ENCODE measurements at regions not wholly inside any gene's neighbourhood (a gene's known extent, or its start where the extent isn't known, plus 50 kb on each side); places are given as distances from the start of the nearest gene placed in this dataset.

- Mint-ChIP-seq H3K4me1 (ENCODE audit: low read depth) (no peaks in the 10 kb centered on the region), H3K4me3 (no peak overlapping the region), H3K27me3 (ENCODE audit: low read depth) (peaks cover 8% of the 10 kb centered on the region), H3K36me3 (ENCODE audit: insufficient read depth) (no peaks in the 10 kb centered on the region), H3K9me3 (no peaks in the 10 kb centered on the region)
- DNase-seq (no peak), ATAC-seq (no peak)
Observed at GRCh38 chr15:29410338-29410737, 140.7 kb upstream of the NSMCE3 start.

- no peaks in the 10 kb centered on the region for H3K4me1 Mint-ChIP-seq (ENCODE audit: low read depth)
- H3K36me3 Mint-ChIP-seq (ENCODE audit: insufficient read depth) = no peaks in the 10 kb centered on the region
- DNase-seq = no peak
- no peak overlapping the region for H3K4me3 Mint-ChIP-seq
- no peak for ATAC-seq
- H3K27me3 Mint-ChIP-seq (ENCODE audit: low read depth) = peaks cover 9% of the 10 kb centered on the region
- H3K9me3 Mint-ChIP-seq = no peaks in the 10 kb centered on the region
Observed at GRCh38 chr15:29409890-29410289, 140.3 kb upstream of the NSMCE3 start.

GRCh38 chr15:29405564-29405963, 135.9 kb upstream of the NSMCE3 start:
- peaks cover 13% of the 10 kb centered on the region for H3K27me3 Mint-ChIP-seq (ENCODE audit: low read depth)
- no peaks in the 10 kb centered on the region for H3K9me3 Mint-ChIP-seq
- no peak overlapping the region for H3K4me3 Mint-ChIP-seq
- DNase-seq (no peak), ATAC-seq (no peak)
- no peaks in the 10 kb centered on the region for H3K4me1 Mint-ChIP-seq (ENCODE audit: low read depth)
- H3K36me3 Mint-ChIP-seq (ENCODE audit: insufficient read depth) = no peaks in the 10 kb centered on the region

GRCh38 chr15:29403772-29404171, 134.2 kb upstream of the NSMCE3 start:
- peaks cover 13% of the 10 kb centered on the region for H3K27me3 Mint-ChIP-seq (ENCODE audit: low read depth)
- DNase-seq (no peak), ATAC-seq (no peak)
- H3K9me3 Mint-ChIP-seq = no peaks in the 10 kb centered on the region
- no peak overlapping the region for H3K4me3 Mint-ChIP-seq
- H3K36me3 Mint-ChIP-seq (ENCODE audit: insufficient read depth) = no peaks in the 10 kb centered on the region
- H3K4me1 Mint-ChIP-seq (ENCODE audit: low read depth) = no peaks in the 10 kb centered on the region

- DNase-seq (no peak), ATAC-seq (no peak)
- Mint-ChIP-seq H3K4me3 (no peak overlapping the region), H3K36me3 (ENCODE audit: insufficient read depth) (no peaks in the 10 kb centered on the region), H3K9me3 (no peaks in the 10 kb centered on the region), H3K27me3 (ENCODE audit: low read depth) (peaks cover 18% of the 10 kb centered on the region), H3K4me1 (ENCODE audit: low read depth) (no peaks in the 10 kb centered on the region)
Observed at GRCh38 chr15:29401644-29402043, 132.0 kb upstream of the NSMCE3 start.

- ATAC-seq (no peak), DNase-seq (no peak)
- H3K36me3 Mint-ChIP-seq (ENCODE audit: insufficient read depth) = no peaks in the 10 kb centered on the region
- H3K27me3 Mint-ChIP-seq (ENCODE audit: low read depth) = peaks cover 23% of the 10 kb centered on the region
- no peaks in the 10 kb centered on the region for H3K4me1 Mint-ChIP-seq (ENCODE audit: low read depth)
- no peak overlapping the region for H3K4me3 Mint-ChIP-seq
- no peaks in the 10 kb centered on the region for H3K9me3 Mint-ChIP-seq
Observed at GRCh38 chr15:29400701-29401100, 131.1 kb upstream of the NSMCE3 start.

- ATAC-seq (no peak), DNase-seq (no peak)
- peaks cover 18% of the 10 kb centered on the region for H3K27me3 Mint-ChIP-seq (ENCODE audit: low read depth)
- H3K9me3 Mint-ChIP-seq = no peaks in the 10 kb centered on the region
- H3K4me3 Mint-ChIP-seq = no peak overlapping the region
- no peaks in the 10 kb centered on the region for H3K36me3 Mint-ChIP-seq (ENCODE audit: insufficient read depth)
- H3K4me1 Mint-ChIP-seq (ENCODE audit: low read depth) = no peaks in the 10 kb centered on the region
Observed at GRCh38 chr15:29398907-29399306, 129.3 kb upstream of the NSMCE3 start.

- no peak for DNase-seq
- H3K9me3 Mint-ChIP-seq = peaks cover 5% of the 10 kb centered on the region
- ATAC-seq = no peak
- no peaks in the 10 kb centered on the region for H3K36me3 Mint-ChIP-seq (ENCODE audit: insufficient read depth)
- H3K4me3 Mint-ChIP-seq = no peak overlapping the region
- H3K27me3 Mint-ChIP-seq (ENCODE audit: low read depth) = peaks cover 10% of the 10 kb centered on the region
- H3K4me1 Mint-ChIP-seq (ENCODE audit: low read depth) = no peaks in the 10 kb centered on the region
Observed at GRCh38 chr15:29396176-29396811, 126.7 kb upstream of the NSMCE3 start.

GRCh38 chr15:29393443-29393842, 123.8 kb upstream of the NSMCE3 start:
- Mint-ChIP-seq H3K4me3 (no peak overlapping the region), H3K4me1 (ENCODE audit: low read depth) (no peaks in the 10 kb centered on the region), H3K27me3 (ENCODE audit: low read depth) (peaks cover 10% of the 10 kb centered on the region), H3K36me3 (ENCODE audit: insufficient read depth) (no peaks in the 10 kb centered on the region), H3K9me3 (peaks cover 5% of the 10 kb centered on the region)
- ATAC-seq = no peak
- DNase-seq = no peak

GRCh38 chr15:29392358-29392757, 122.7 kb upstream of the NSMCE3 start:
- DNase-seq = no peak

GRCh38 chr15:29390051-29390450, 120.4 kb upstream of the NSMCE3 start:
- no peaks in the 10 kb centered on the region for H3K4me1 Mint-ChIP-seq (ENCODE audit: low read depth)
- no peaks in the 10 kb centered on the region for H3K36me3 Mint-ChIP-seq (ENCODE audit: insufficient read depth)
- H3K27me3 Mint-ChIP-seq (ENCODE audit: low read depth) = peaks cover 2% of the 10 kb centered on the region
- ATAC-seq (no peak), DNase-seq (no peak)
- peaks cover 5% of the 10 kb centered on the region for H3K9me3 Mint-ChIP-seq
- H3K4me3 Mint-ChIP-seq = no peak overlapping the region

More at GRCh38 chr15:29392358-29392757, 122.7 kb upstream of the NSMCE3 start:
- Mint-ChIP-seq H3K4me3 (no peak overlapping the region), H3K36me3 (ENCODE audit: insufficient read depth) (no peaks in the 10 kb centered on the region), H3K9me3 (peaks cover 5% of the 10 kb centered on the region), H3K4me1 (ENCODE audit: low read depth) (no peaks in the 10 kb centered on the region), H3K27me3 (ENCODE audit: low read depth) (peaks cover 5% of the 10 kb centered on the region)
- ATAC-seq = no peak

- Mint-ChIP-seq H3K27me3 (ENCODE audit: low read depth) (peaks cover 17% of the 10 kb centered on the region), H3K36me3 (ENCODE audit: insufficient read depth) (no peaks in the 10 kb centered on the region), H3K4me1 (ENCODE audit: low read depth) (no peaks in the 10 kb centered on the region), H3K9me3 (no peaks in the 10 kb centered on the region), H3K4me3 (no peak overlapping the region)
- DNase-seq (no peak), ATAC-seq (no peak)
Observed at GRCh38 chr15:29386523-29386922, 116.9 kb upstream of the NSMCE3 start.

- DNase-seq = no peak
- peaks cover 23% of the 10 kb centered on the region for H3K27me3 Mint-ChIP-seq (ENCODE audit: low read depth)
- no peaks in the 10 kb centered on the region for H3K4me1 Mint-ChIP-seq (ENCODE audit: low read depth)
- H3K9me3 Mint-ChIP-seq = no peaks in the 10 kb centered on the region
- no peak overlapping the region for H3K4me3 Mint-ChIP-seq
- no peaks in the 10 kb centered on the region for H3K36me3 Mint-ChIP-seq (ENCODE audit: insufficient read depth)
- ATAC-seq = no peak
Observed at GRCh38 chr15:29383367-29383766, 113.7 kb upstream of the NSMCE3 start.

GRCh38 chr15:29382862-29383261, 113.2 kb upstream of the NSMCE3 start:
- Mint-ChIP-seq H3K36me3 (ENCODE audit: insufficient read depth) (no peaks in the 10 kb centered on the region), H3K27me3 (ENCODE audit: low read depth) (peaks cover 23% of the 10 kb centered on the region), H3K4me1 (ENCODE audit: low read depth) (no peaks in the 10 kb centered on the region), H3K4me3 (no peak overlapping the region), H3K9me3 (no peaks in the 10 kb centered on the region)
- no peak for ATAC-seq
- DNase-seq = no peak

GRCh38 chr15:29380466-29380865, 110.8 kb upstream of the NSMCE3 start:
- Mint-ChIP-seq H3K27me3 (ENCODE audit: low read depth) (peaks cover 25% of the 10 kb centered on the region), H3K36me3 (ENCODE audit: insufficient read depth) (no peaks in the 10 kb centered on the region), H3K4me3 (no peak overlapping the region), H3K9me3 (no peaks in the 10 kb centered on the region), H3K4me1 (ENCODE audit: low read depth) (no peaks in the 10 kb centered on the region)
- DNase-seq = no peak
- ATAC-seq = no peak

- H3K36me3 Mint-ChIP-seq (ENCODE audit: insufficient read depth) = no peaks in the 10 kb centered on the region
Observed at GRCh38 chr15:29379647-29380046, 110.0 kb upstream of the NSMCE3 start.

More at GRCh38 chr15:29379647-29380046, 110.0 kb upstream of the NSMCE3 start:
- no peak for ATAC-seq
- no peak overlapping the region for H3K4me3 Mint-ChIP-seq
- no peaks in the 10 kb centered on the region for H3K9me3 Mint-ChIP-seq
- DNase-seq = no peak
- H3K4me1 Mint-ChIP-seq (ENCODE audit: low read depth) = no peaks in the 10 kb centered on the region
- H3K27me3 Mint-ChIP-seq (ENCODE audit: low read depth) = peaks cover 20% of the 10 kb centered on the region
